A673 (cell line): ENCODE measurements at regions not wholly inside any gene's neighbourhood (a gene's known extent, or its start where the extent isn't known, plus 50 kb on each side); places are given as distances from the start of the nearest gene placed in this dataset.

Experiments
- EZH2 ChIP-seq: fragments of 200-600 bp; sonication (generic); IDR thresholded peaks from 2 replicates; pipeline ENCODE4 v1.6.1; 2017; ENCODE audit warnings: borderline replicate concordance, low read depth, mild to moderate bottlenecking, mixed read lengths, antibody characterized with exemption, low read length; ENCODE audit not compliant: poor library complexity, severe bottlenecking
- TF ChIP-seq, protein P1 (sequence below): fragments of 300-800, 200-600 bp; sonication (generic); conservative IDR thresholded peaks from 2 replicates; pipeline ENCODE4 v1.5.1; 2017; ENCODE audit warnings: low read depth, mild to moderate bottlenecking, antibody characterized with exemption, low read length, moderate library complexity, mixed read lengths

DNA sequence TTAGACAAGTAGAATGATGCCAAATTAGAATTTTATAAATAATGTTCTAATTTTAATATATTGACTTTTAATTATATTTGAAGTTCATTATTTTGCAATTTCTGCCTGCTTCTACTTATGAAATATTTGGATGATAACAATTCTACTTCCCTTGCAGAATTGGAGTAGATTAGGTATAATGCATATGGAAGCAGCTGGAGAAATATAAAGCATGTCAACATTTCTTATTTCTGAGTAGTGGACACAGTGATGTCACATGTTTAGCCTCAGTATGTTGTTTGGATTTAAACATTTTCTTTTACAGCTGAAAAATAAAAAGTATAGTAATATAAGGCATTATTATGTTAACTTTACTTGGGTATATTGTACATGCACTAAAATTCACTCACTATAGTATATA lies 344.2 kb upstream of the E2F7 start:
- TF ChIP-seq EZH2 = no peak
- TF ChIP-seq, protein P1, sequence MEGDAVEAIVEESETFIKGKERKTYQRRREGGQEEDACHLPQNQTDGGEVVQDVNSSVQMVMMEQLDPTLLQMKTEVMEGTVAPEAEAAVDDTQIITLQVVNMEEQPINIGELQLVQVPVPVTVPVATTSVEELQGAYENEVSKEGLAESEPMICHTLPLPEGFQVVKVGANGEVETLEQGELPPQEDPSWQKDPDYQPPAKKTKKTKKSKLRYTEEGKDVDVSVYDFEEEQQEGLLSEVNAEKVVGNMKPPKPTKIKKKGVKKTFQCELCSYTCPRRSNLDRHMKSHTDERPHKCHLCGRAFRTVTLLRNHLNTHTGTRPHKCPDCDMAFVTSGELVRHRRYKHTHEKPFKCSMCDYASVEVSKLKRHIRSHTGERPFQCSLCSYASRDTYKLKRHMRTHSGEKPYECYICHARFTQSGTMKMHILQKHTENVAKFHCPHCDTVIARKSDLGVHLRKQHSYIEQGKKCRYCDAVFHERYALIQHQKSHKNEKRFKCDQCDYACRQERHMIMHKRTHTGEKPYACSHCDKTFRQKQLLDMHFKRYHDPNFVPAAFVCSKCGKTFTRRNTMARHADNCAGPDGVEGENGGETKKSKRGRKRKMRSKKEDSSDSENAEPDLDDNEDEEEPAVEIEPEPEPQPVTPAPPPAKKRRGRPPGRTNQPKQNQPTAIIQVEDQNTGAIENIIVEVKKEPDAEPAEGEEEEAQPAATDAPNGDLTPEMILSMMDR = no peak
